ENCODE measurements at regions not wholly inside any gene's neighbourhood (a gene's known extent, or its start where the extent isn't known, plus 50 kb on each side); places are given as distances from the start of the nearest gene placed in this dataset.

DNA sequence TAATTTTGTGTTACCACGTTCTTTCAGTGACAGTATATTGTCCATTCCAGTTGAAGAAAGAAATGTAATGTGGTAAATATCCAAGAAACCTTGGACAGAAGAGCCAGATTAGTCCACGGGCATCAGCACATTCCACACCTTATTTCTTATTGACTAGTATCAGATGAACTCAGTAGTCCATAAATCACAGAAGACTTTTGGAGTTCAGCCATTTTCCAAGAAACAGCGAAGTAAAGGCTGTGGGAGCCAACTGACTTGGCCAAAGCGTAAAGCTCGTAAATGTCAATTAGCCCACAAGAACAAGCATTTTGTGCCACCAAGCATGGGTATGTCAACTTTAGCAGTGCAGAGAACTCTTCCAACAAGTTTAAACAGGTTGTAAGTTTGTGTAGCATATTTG lies 60.2 kb upstream of the STARD4 start:
- TF ChIP-seq, protein P1, sequence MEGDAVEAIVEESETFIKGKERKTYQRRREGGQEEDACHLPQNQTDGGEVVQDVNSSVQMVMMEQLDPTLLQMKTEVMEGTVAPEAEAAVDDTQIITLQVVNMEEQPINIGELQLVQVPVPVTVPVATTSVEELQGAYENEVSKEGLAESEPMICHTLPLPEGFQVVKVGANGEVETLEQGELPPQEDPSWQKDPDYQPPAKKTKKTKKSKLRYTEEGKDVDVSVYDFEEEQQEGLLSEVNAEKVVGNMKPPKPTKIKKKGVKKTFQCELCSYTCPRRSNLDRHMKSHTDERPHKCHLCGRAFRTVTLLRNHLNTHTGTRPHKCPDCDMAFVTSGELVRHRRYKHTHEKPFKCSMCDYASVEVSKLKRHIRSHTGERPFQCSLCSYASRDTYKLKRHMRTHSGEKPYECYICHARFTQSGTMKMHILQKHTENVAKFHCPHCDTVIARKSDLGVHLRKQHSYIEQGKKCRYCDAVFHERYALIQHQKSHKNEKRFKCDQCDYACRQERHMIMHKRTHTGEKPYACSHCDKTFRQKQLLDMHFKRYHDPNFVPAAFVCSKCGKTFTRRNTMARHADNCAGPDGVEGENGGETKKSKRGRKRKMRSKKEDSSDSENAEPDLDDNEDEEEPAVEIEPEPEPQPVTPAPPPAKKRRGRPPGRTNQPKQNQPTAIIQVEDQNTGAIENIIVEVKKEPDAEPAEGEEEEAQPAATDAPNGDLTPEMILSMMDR (IDR thresholded peaks at IDR 0.05): no peak
- no peak for TF ChIP-seq POLR2A (IDR thresholded peaks at IDR 0.05)

Data from right lobe of liver (tissue), 4 donors.